ENCODE measurements at regions not wholly inside any gene's neighbourhood (a gene's known extent, or its start where the extent isn't known, plus 50 kb on each side); places are given as distances from the start of the nearest gene placed in this dataset.

- H3K9me3 Mint-ChIP-seq = peaks cover 0 to 6% (median 2%) of the 10 kb centered on the region in 7 donors
- ATAC-seq (ENCODE audit: low read depth in 2 of 2) (no peak), DNase-seq (no peak)
Observed at GRCh38 chr10:120719333-120719732, 131.8 kb upstream of the WDR11 start.

GRCh38 chr10:120727001-120727400 is 124.2 kb upstream of the WDR11 start:
- no peak overlapping the region for H3K27ac Mint-ChIP-seq
- no peaks in the 10 kb centered on the region for H3K4me1 Mint-ChIP-seq
- H3K4me3 Mint-ChIP-seq = no peak overlapping the region
- H3K27me3 Mint-ChIP-seq = peaks cover 0 to 4% (median 0%) of the 10 kb centered on the region in 3 donors
- peaks cover 0 to 4% (median 0%) of the 10 kb centered on the region in 7 donors for H3K9me3 Mint-ChIP-seq
- DNase-seq = no peak
- no peaks in the 10 kb centered on the region for H3K36me3 Mint-ChIP-seq
- ATAC-seq (ENCODE audit: low read depth in 2 of 2) = no peak

More at GRCh38 chr10:120719333-120719732, 131.8 kb upstream of the WDR11 start:
- Mint-ChIP-seq H3K27me3 (no peaks in the 10 kb centered on the region), H3K36me3 (no peaks in the 10 kb centered on the region), H3K4me3 (no peak overlapping the region), H3K4me1 (peaks cover 4 to 5% (median 5%) of the 10 kb centered on the region in 3 donors), H3K27ac (no peak overlapping the region)

GRCh38 chr10:120729547-120729946 is 121.6 kb upstream of the WDR11 start:
- Mint-ChIP-seq H3K4me1 (no peaks in the 10 kb centered on the region), H3K36me3 (no peaks in the 10 kb centered on the region), H3K27me3 (peaks cover 0 to 7% (median 6%) of the 10 kb centered on the region in 3 donors), H3K4me3 (no peak overlapping the region), H3K27ac (no peak overlapping the region), H3K9me3 (peaks cover 0 to 4% (median 0%) of the 10 kb centered on the region in 7 donors)
- ATAC-seq (ENCODE audit: low read depth in 2 of 2) (no peak), DNase-seq (no peak)

GRCh38 chr10:120732067-120732466 is 119.1 kb upstream of the WDR11 start:
- H3K9me3 Mint-ChIP-seq = peaks cover 0 to 4% (median 0%) of the 10 kb centered on the region in 7 donors
- no peak for ATAC-seq (ENCODE audit: low read depth in 2 of 2)
- H3K4me3 Mint-ChIP-seq = no peak overlapping the region
- DNase-seq = no peak
- no peak overlapping the region for H3K27ac Mint-ChIP-seq
- H3K27me3 Mint-ChIP-seq = peaks cover 8 to 17% (median 14%) of the 10 kb centered on the region in 3 donors
- H3K36me3 Mint-ChIP-seq = no peaks in the 10 kb centered on the region
- no peaks in the 10 kb centered on the region for H3K4me1 Mint-ChIP-seq

- ATAC-seq (ENCODE audit: low read depth in 2 of 2) (no peak), DNase-seq (no peak)
- Mint-ChIP-seq H3K4me3 (no peak overlapping the region), H3K27ac (no peak overlapping the region), H3K9me3 (peaks cover 0 to 4% (median 0%) of the 10 kb centered on the region in 7 donors), H3K4me1 (no peaks in the 10 kb centered on the region), H3K27me3 (peaks cover 8 to 18% (median 14%) of the 10 kb centered on the region in 3 donors), H3K36me3 (no peaks in the 10 kb centered on the region)
Observed at GRCh38 chr10:120732643-120733313, 118.4 kb upstream of the WDR11 start.

GRCh38 chr10:120734483-120735078 is 116.6 kb upstream of the WDR11 start:
- Mint-ChIP-seq H3K4me3 (no peak overlapping the region), H3K27ac (no peak overlapping the region), H3K4me1 (no peaks in the 10 kb centered on the region), H3K27me3 (peaks cover 8 to 18% (median 14%) of the 10 kb centered on the region in 3 donors), H3K36me3 (no peaks in the 10 kb centered on the region), H3K9me3 (no peaks in the 10 kb centered on the region)
- DNase-seq = no peak
- no peak for ATAC-seq (ENCODE audit: low read depth in 2 of 2)

GRCh38 chr10:120735315-120735714 is 115.8 kb upstream of the WDR11 start:
- ATAC-seq (ENCODE audit: low read depth in 2 of 2) (no peak), DNase-seq (no peak)
- Mint-ChIP-seq H3K9me3 (no peaks in the 10 kb centered on the region), H3K4me1 (no peaks in the 10 kb centered on the region), H3K4me3 (no peak overlapping the region), H3K27ac (no peak overlapping the region), H3K27me3 (peaks cover 8 to 18% (median 14%) of the 10 kb centered on the region in 3 donors), H3K36me3 (no peaks in the 10 kb centered on the region)

- no peaks in the 10 kb centered on the region for H3K4me1 Mint-ChIP-seq
- peaks cover 8 to 18% (median 14%) of the 10 kb centered on the region in 3 donors for H3K27me3 Mint-ChIP-seq
- H3K4me3 Mint-ChIP-seq = no peak overlapping the region
- DNase-seq = no peak
- H3K36me3 Mint-ChIP-seq = no peaks in the 10 kb centered on the region
- no peak for ATAC-seq (ENCODE audit: low read depth in 2 of 2)
- H3K9me3 Mint-ChIP-seq = no peaks in the 10 kb centered on the region
- peak overlapping the region in 1 of 6 donors; percentile 58 for H3K27ac Mint-ChIP-seq
Observed at GRCh38 chr10:120735773-120736371, 115.3 kb upstream of the WDR11 start.

- Mint-ChIP-seq H3K4me3 (no peak overlapping the region), H3K9me3 (no peaks in the 10 kb centered on the region), H3K4me1 (no peaks in the 10 kb centered on the region), H3K27ac (peak overlapping the region in 1 of 6 donors; percentile 58), H3K36me3 (no peaks in the 10 kb centered on the region), H3K27me3 (peaks cover 8 to 18% (median 14%) of the 10 kb centered on the region in 3 donors)
- DNase-seq = no peak
- ATAC-seq (ENCODE audit: low read depth in 2 of 2) = no peak
Observed at GRCh38 chr10:120736377-120736776, 114.8 kb upstream of the WDR11 start.

GRCh38 chr10:120738658-120739057 is 112.5 kb upstream of the WDR11 start:
- Mint-ChIP-seq H3K4me3 (no peak overlapping the region), H3K27me3 (peaks cover 8 to 17% (median 14%) of the 10 kb centered on the region in 3 donors), H3K36me3 (no peaks in the 10 kb centered on the region), H3K9me3 (no peaks in the 10 kb centered on the region), H3K4me1 (no peaks in the 10 kb centered on the region), H3K27ac (no peak overlapping the region)
- DNase-seq (no peak), ATAC-seq (ENCODE audit: low read depth in 2 of 2) (no peak)

GRCh38 chr10:120741396-120741795 is 109.8 kb upstream of the WDR11 start:
- Mint-ChIP-seq H3K27me3 (peaks cover 5 to 26% (median 10%) of the 10 kb centered on the region in 3 donors), H3K4me3 (no peak overlapping the region), H3K36me3 (no peaks in the 10 kb centered on the region), H3K4me1 (no peaks in the 10 kb centered on the region), H3K27ac (no peak overlapping the region), H3K9me3 (peaks cover 0 to 3% (median 0%) of the 10 kb centered on the region in 7 donors)
- no peak for ATAC-seq (ENCODE audit: low read depth in 2 of 2)
- no peak for DNase-seq

- no peaks in the 10 kb centered on the region for H3K36me3 Mint-ChIP-seq
- no peaks in the 10 kb centered on the region for H3K4me1 Mint-ChIP-seq
- ATAC-seq (ENCODE audit: low read depth in 2 of 2) = no peak
- H3K9me3 Mint-ChIP-seq = peaks cover 0 to 3% (median 0%) of the 10 kb centered on the region in 7 donors
- H3K4me3 Mint-ChIP-seq = no peak overlapping the region
- H3K27ac Mint-ChIP-seq = no peak overlapping the region
- DNase-seq = no peak
- peaks cover 7 to 25% (median 10%) of the 10 kb centered on the region in 3 donors for H3K27me3 Mint-ChIP-seq
Observed at GRCh38 chr10:120742373-120742772, 108.8 kb upstream of the WDR11 start.

- no peaks in the 10 kb centered on the region for H3K36me3 Mint-ChIP-seq
- H3K27me3 Mint-ChIP-seq = peaks cover 6 to 30% (median 7%) of the 10 kb centered on the region in 3 donors
- no peaks in the 10 kb centered on the region for H3K4me1 Mint-ChIP-seq
- no peak overlapping the region for H3K4me3 Mint-ChIP-seq
- H3K9me3 Mint-ChIP-seq = peaks cover 0 to 3% (median 0%) of the 10 kb centered on the region in 7 donors
- DNase-seq (no peak), ATAC-seq (ENCODE audit: low read depth in 2 of 2) (no peak)
- no peak overlapping the region for H3K27ac Mint-ChIP-seq
Observed at GRCh38 chr10:120744040-120744439, 107.1 kb upstream of the WDR11 start.
